SK-N-SH (cell line): ENCODE measurements at regions not wholly inside any gene's neighbourhood (a gene's known extent, or its start where the extent isn't known, plus 50 kb on each side); places are given as distances from the start of the nearest gene placed in this dataset.
A peak's percentile ranks its signal among the peaks of the same experiment; 100 is the strongest.

Experiments used
- CTCF ChIA-PET: fragments of 300-600, 350-600 bp; formaldehyde crosslinking; extraction: SDS; loops from one replicate; lab custom pipeline; 2021; lab: Yijun Ruan, JAX
- POLR2A ChIA-PET: fragments of 350-600 bp; sonication (Branson Sonifier 250); formaldehyde crosslinking; extraction: SDS; loops from one replicate; lab custom pipeline; 2020; ENCODE audit warnings: antibody characterized with exemption, inconsistent platforms; lab: Yijun Ruan, JAX
- DNase-seq: peaks from one replicate; pipeline ENCODE4 v3.0.0; 2012
- H2AFZ ChIP-seq: fragments of 200-600 bp; sonication (generic); 2 replicates; pipeline ENCODE4 v1.8.1; 2016; ENCODE audit warnings: antibody characterized with exemption, mild to moderate bottlenecking, low read depth
- H3F3A ChIP-seq: fragments of 200-600 bp; sonication (generic); replicated peaks from 2 replicates; pipeline ENCODE3; 2016; ENCODE audit warnings: antibody characterized with exemption, mild to moderate bottlenecking; ENCODE audit not compliant: insufficient read depth
- H3K27ac ChIP-seq, 2 experiments: fragments of 200-500 bp in 1 of 2; fragments of 200-600 bp in 1 of 2; sonication (Bioruptor generic) in 1 of 2; sonication (generic), shearing (Covaris generic) in 1 of 2; 2 replicates each; pipeline versions ENCODE4 v1.5.1 to v1.6.1; 2014 to 2016; ENCODE audit warnings: low read depth in 2 of 2, inconsistent platforms in 1 of 2, low read length in 1 of 2, mild to moderate bottlenecking in 1 of 2, mixed read lengths in 1 of 2
- H3K27me3 ChIP-seq: fragments of 200-600 bp; sonication (generic), shearing (Covaris generic); 2 replicates; pipeline ENCODE4 v1.6.1; 2016; ENCODE audit warnings: mixed run types; ENCODE audit not compliant: insufficient read depth
- H3K36me3 ChIP-seq, 2 experiments: fragments of 200-500 bp in 1 of 2; fragments of 200-600 bp in 1 of 2; sonication (Bioruptor generic) in 1 of 2; sonication (generic) in 1 of 2; replicated peaks in 1 of 2; 2 replicates each; pipeline versions ENCODE3 to v1.5.1; 2014 to 2016; ENCODE audit warnings: low read length in 1 of 2, mild to moderate bottlenecking in 1 of 2; ENCODE audit not compliant: insufficient read depth in 2 of 2, control insufficient read depth in 1 of 2
- H3K4me1 ChIP-seq, 2 experiments: fragments of 200-500 bp in 1 of 2; fragments of 200-600 bp in 1 of 2; sonication (Bioruptor generic) in 1 of 2; sonication (generic), shearing (Covaris generic) in 1 of 2; 2 replicates each; pipeline versions ENCODE4 v1.5.1 to v1.6.1; 2014 to 2016; ENCODE audit warnings: low read depth in 1 of 2, low read length in 1 of 2, mixed run types in 1 of 2; ENCODE audit not compliant: insufficient read depth in 2 of 2, control insufficient read depth in 1 of 2
- H3K4me2 ChIP-seq: fragments of 200-600 bp; sonication (generic), shearing (Covaris generic); 2 replicates; pipeline ENCODE4 v1.6.1; 2017; ENCODE audit warnings: mixed run types
- H3K4me3 ChIP-seq, 2 experiments: fragments of 200-500 bp in 1 of 2; fragments of 200-600 bp in 1 of 2; sonication (Bioruptor generic) in 1 of 2; sonication (generic), shearing (Covaris generic) in 1 of 2; 2 replicates each; pipeline versions ENCODE4 v1.5.1 to v1.8.1; 2014 to 2016; ENCODE audit warnings: low read depth in 2 of 2, inconsistent platforms in 1 of 2, low read length in 1 of 2, mild to moderate bottlenecking in 1 of 2, mixed read lengths in 1 of 2, moderate library complexity in 1 of 2
- H3K79me2 ChIP-seq: fragments of 200-600 bp; sonication (generic); 2 replicates; pipeline ENCODE4 v1.8.1; 2017; ENCODE audit warnings: mild to moderate bottlenecking; ENCODE audit not compliant: insufficient read depth
- H3K9ac ChIP-seq: fragments of 200-600 bp; sonication (generic); 2 replicates; pipeline ENCODE4 v1.6.1; 2017; ENCODE audit warnings: mixed run types
- H3K9me2 ChIP-seq: fragments of 200-600 bp; sonication (generic); 2 replicates; pipeline ENCODE4 v1.6.1; 2017; ENCODE audit warnings: mixed run types
- H3K9me3 ChIP-seq: fragments of 200-600 bp; sonication (generic); 2 replicates; pipeline ENCODE4 v1.6.1; 2017; ENCODE audit warnings: mixed run types, mild to moderate bottlenecking, moderate library complexity
- H4K20me1 ChIP-seq: fragments of 200-600 bp; sonication (generic); 2 replicates; pipeline ENCODE4 v1.6.1; 2017; ENCODE audit warnings: mild to moderate bottlenecking, mixed run types; ENCODE audit not compliant: insufficient read depth
- CTCF ChIP-seq: fragments of 200-600 bp; sonication (generic); IDR thresholded peaks from 2 replicates; pipeline ENCODE4 v1.6.1; 2017; ENCODE audit warnings: antibody characterized with exemption, mild to moderate bottlenecking, moderate library complexity
- EP300 ChIP-seq, 2 experiments: IDR thresholded peaks; 2 replicates each; pipeline versions ENCODE4 v1.4.0 to v1.6.1; 2012; ENCODE audit warnings: borderline replicate concordance in 1 of 2, low read depth in 1 of 2, low read length in 1 of 2
- FOSL2 ChIP-seq: IDR thresholded peaks from 2 replicates; pipeline ENCODE4 v1.4.0; 2012; ENCODE audit warnings: low read depth, mild to moderate bottlenecking, moderate library complexity, borderline replicate concordance
- FOXJ3 ChIP-seq: sonication (generic); formaldehyde crosslinking; IDR thresholded peaks from 2 replicates; pipeline ENCODE4 v1.5.1; 2020; ENCODE audit warnings: mild to moderate bottlenecking, missing genetic modification reagents
- GABPA ChIP-seq: IDR thresholded peaks from 2 replicates; pipeline ENCODE4 v1.4.0; 2012; ENCODE audit warnings: low read depth, mild to moderate bottlenecking
- MAX ChIP-seq: IDR thresholded peaks from 2 replicates; pipeline ENCODE4 v1.4.0; 2012; ENCODE audit warnings: low read depth
- MXI1 ChIP-seq: IDR thresholded peaks from 2 replicates; pipeline ENCODE4 v1.6.1; 2012; ENCODE audit warnings: mild to moderate bottlenecking, low read depth, low read length, improper control_type of control experiment
- PBX3 ChIP-seq: IDR thresholded peaks from 2 replicates; pipeline ENCODE4; 2012
- RAD21 ChIP-seq: IDR thresholded peaks from 2 replicates; pipeline ENCODE4 v1.6.1; 2012; ENCODE audit warnings: mild to moderate bottlenecking, low read length
- RCOR1 ChIP-seq: fragments of 150-350 bp; IDR thresholded peaks from 2 replicates; pipeline ENCODE4 v1.6.1; 2017; ENCODE audit warnings: antibody characterized with exemption, low read length
- TCF12 ChIP-seq: IDR thresholded peaks from 2 replicates; pipeline ENCODE4 v1.4.0; 2012
- TEAD4 ChIP-seq: IDR thresholded peaks from 2 replicates; pipeline ENCODE4 v1.4.0; 2012; ENCODE audit warnings: mild to moderate bottlenecking, borderline replicate concordance; ENCODE audit not compliant: insufficient read depth
- USF1 ChIP-seq: IDR thresholded peaks from 2 replicates; pipeline ENCODE4 v1.4.0; 2012; ENCODE audit warnings: low read depth, borderline replicate concordance
- YY1 ChIP-seq: IDR thresholded peaks from 2 replicates; pipeline ENCODE4 v1.4.0; 2012; ENCODE audit warnings: low read depth, mild to moderate bottlenecking
- WGBS: methylation state at CpG from one replicate; pipeline ENCODE4 v1.1.6; 2017; ENCODE audit warnings: low lambda C conversion rate; 5-methylcytosine and 5-hydroxymethylcytosine counted together

GRCh38 chr10:88041243-88042159, 178.1 kb downstream of the PTEN start:
- Histone ChIP-seq H3K4me2 (no peak overlapping the region), H3K36me3 (no peaks in the 10 kb centered on the region), H3K27me3 (no peaks in the 10 kb centered on the region), H4K20me1 (no peaks in the 10 kb centered on the region), H3K27ac (no peak overlapping the region), H3K9me3 (no peaks in the 10 kb centered on the region), H3K4me1 (peaks cover 0 to 15% of the 10 kb centered on the region in 2 experiments; a peak in 2 of 4 replicates), H2AFZ (no peak overlapping the region), H3K79me2 (no peaks in the 10 kb centered on the region), H3K9ac (no peak overlapping the region), H3K9me2 (no peaks in the 10 kb centered on the region), H3F3A (no peaks in the 10 kb centered on the region), H3K4me3 (no peak overlapping the region)
- 85% methylated on average over 11 of the region's 11 CpGs for WGBS
- no peak for DNase-seq
- TF ChIP-seq USF1 (no peak), CTCF (no peak), FOSL2 (no peak), RCOR1 (no peak), YY1 (no peak), FOXJ3 (no peak), GABPA (no peak), RAD21 (no peak), TEAD4 (no peak), EP300 (IDR thresholded peaks at IDR 0.05; ENCODE audit: borderline replicate concordance in 1 of 2, low read depth in 1 of 2, low read length in 1 of 2) (no peak)
- ChIA-PET CTCF (interaction anchor here (1.2 to 1.5 kb wide), 3 partner anchors 11 to 15 kb away, joined by 3 to 4 read pairs (median 3); no protein-coding TSS in a partner anchor), POLR2A (interaction anchor here (0.6 kb wide), 1 partner anchor 176 kb away, joined by 3 read pairs; no protein-coding TSS in a partner anchor)

GRCh38 chr10:88042160-88043100, 179.0 kb downstream of the PTEN start:
- CTCF ChIA-PET = interaction anchor here (1.2 to 1.3 kb wide), 2 partner anchors 10 to 13 kb away, joined by 3 to 4 read pairs; no protein-coding TSS in a partner anchor
- no peak overlapping the region for H2AFZ ChIP-seq
- H4K20me1 ChIP-seq = no peaks in the 10 kb centered on the region
- no peaks in the 10 kb centered on the region for H3F3A ChIP-seq
- H3K27me3 ChIP-seq = no peaks in the 10 kb centered on the region
- H3K4me3 ChIP-seq = no peak overlapping the region
- no peaks in the 10 kb centered on the region for H3K9me2 ChIP-seq
- 78% methylated on average over 19 of the region's 19 CpGs for WGBS
- H3K9me3 ChIP-seq = no peaks in the 10 kb centered on the region
- peaks cover 0 to 15% of the 10 kb centered on the region in 2 experiments; a peak in 2 of 4 replicates for H3K4me1 ChIP-seq
- H3K9ac ChIP-seq = no peak overlapping the region
- no peaks in the 10 kb centered on the region for H3K36me3 ChIP-seq
- H3K27ac ChIP-seq = peak overlapping the region in 1 of 2 experiments; percentile 8; a peak in 1 of 4 replicates
- peak; percentile 16 for DNase-seq
- POLR2A ChIA-PET = interaction anchor here (0.6 kb wide), 1 partner anchor 177 kb away, joined by 3 read pairs; no protein-coding TSS in a partner anchor
- H3K79me2 ChIP-seq = no peaks in the 10 kb centered on the region
- H3K4me2 ChIP-seq = no peak overlapping the region
- TF ChIP-seq PBX3 (0 out of 2 replicates have a peak, but pooled peaks have one; percentile 7), MXI1 (no peak), TCF12 (0 out of 2 replicates have a peak, but pooled peaks have one; percentile 25), USF1 (no peak), MAX (no peak)
